Thoracic aorta (tissue), 2 donors: ENCODE measurements at regions not wholly inside any gene's neighbourhood (a gene's known extent, or its start where the extent isn't known, plus 50 kb on each side); places are given as distances from the start of the nearest gene placed in this dataset.

Experiments used
- ATAC-seq: fragments of 150-250 bp; one replicate; pipeline ENCODE4 v1.8.0; 2017; ENCODE audit warnings: low read depth; ENCODE audit not compliant: insufficient number of reproducible peaks, low FRiP score
- DNase-seq: peaks from one replicate; pipeline ENCODE4 v3.0.0-alpha.2; 2020; ENCODE audit warnings: low spot score
- H3K27ac ChIP-seq, 2 donors: fragments of 200-600 bp; sonication (generic); 1 replicate in 1 of 2; 2 replicates in 1 of 2; pipeline ENCODE4 v1.5.1; 2016; ENCODE audit warnings: mild to moderate bottlenecking in 2 of 2, moderate library complexity in 2 of 2
- H3K27me3 ChIP-seq: fragments of 200-600 bp; sonication (generic); replicated peaks from 2 replicates; pipeline ENCODE4 v1.6.0; 2016; ENCODE audit warnings: mild to moderate bottlenecking; ENCODE audit not compliant: insufficient read depth
- H3K36me3 ChIP-seq: fragments of 200-600 bp; sonication (generic); one replicate; pipeline ENCODE4 v1.5.1; 2016
- H3K4me1 ChIP-seq, 2 donors: fragments of 200-600 bp; sonication (generic); 1 replicate in 1 of 2; 2 replicates in 1 of 2; pipeline versions ENCODE4 v1.5.1 to v1.6.0; 2016; ENCODE audit warnings: low read depth in 2 of 2, mild to moderate bottlenecking in 1 of 2; ENCODE audit not compliant: control insufficient read depth in 1 of 2
- H3K4me3 ChIP-seq: fragments of 200-600 bp; sonication (generic); 2 replicates; pipeline ENCODE4 v1.5.1; 2016; ENCODE audit warnings: mild to moderate bottlenecking
- H3K9me3 ChIP-seq: fragments of 200-600 bp; sonication (generic); 2 replicates; pipeline ENCODE4 v1.5.1; 2016
- TF ChIP-seq, protein P1 (sequence below): fragments of 200-600 bp; sonication (generic); IDR thresholded peaks from one replicate; pipeline ENCODE4 v1.5.1; 2019; ENCODE audit warnings: antibody characterized with exemption

DNA sequence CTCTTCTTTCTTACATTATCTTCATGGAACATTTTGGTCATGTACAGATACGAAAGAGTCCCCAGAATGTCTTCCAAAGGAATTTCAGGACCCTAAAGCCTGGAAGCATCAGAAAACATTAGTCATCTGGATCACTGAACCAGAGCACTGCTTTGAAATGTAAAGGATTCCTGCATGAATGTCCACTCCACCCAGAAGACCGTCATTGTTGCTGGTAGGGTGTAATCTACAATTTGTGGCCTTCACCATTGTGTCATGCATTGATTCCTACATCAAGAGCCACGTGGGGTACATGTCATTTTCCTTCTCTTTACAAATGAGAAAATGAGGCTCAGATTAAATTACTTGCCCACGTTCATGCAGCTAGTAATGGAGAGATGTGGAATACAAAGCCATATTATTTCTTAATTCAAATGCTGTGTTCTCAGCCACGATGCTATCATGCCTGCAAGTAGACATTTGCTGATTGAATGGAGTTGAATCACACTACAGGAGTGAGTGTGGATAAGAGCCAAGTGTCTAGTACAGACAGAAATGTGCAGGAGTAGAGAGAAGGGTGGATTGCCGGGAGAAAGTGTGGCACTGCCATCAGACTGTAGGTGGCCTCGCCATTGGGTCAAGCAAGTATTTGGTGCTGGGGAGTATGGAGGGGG, 231.2 kb downstream of the C12orf75 start:
- Histone ChIP-seq H3K27me3 (no peaks in the 10 kb centered on the region), H3K4me1 (peaks cover 0 to 20% of the 10 kb centered on the region in 2 donors), H3K4me3 (peak overlapping the region; percentile 58), H3K36me3 (no peaks in the 10 kb centered on the region), H3K9me3 (no peaks in the 10 kb centered on the region), H3K27ac (peak overlapping the region; percentile 46 to 76)
- TF ChIP-seq, protein P1, sequence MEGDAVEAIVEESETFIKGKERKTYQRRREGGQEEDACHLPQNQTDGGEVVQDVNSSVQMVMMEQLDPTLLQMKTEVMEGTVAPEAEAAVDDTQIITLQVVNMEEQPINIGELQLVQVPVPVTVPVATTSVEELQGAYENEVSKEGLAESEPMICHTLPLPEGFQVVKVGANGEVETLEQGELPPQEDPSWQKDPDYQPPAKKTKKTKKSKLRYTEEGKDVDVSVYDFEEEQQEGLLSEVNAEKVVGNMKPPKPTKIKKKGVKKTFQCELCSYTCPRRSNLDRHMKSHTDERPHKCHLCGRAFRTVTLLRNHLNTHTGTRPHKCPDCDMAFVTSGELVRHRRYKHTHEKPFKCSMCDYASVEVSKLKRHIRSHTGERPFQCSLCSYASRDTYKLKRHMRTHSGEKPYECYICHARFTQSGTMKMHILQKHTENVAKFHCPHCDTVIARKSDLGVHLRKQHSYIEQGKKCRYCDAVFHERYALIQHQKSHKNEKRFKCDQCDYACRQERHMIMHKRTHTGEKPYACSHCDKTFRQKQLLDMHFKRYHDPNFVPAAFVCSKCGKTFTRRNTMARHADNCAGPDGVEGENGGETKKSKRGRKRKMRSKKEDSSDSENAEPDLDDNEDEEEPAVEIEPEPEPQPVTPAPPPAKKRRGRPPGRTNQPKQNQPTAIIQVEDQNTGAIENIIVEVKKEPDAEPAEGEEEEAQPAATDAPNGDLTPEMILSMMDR = no peak
- ATAC-seq (peak; percentile 35), DNase-seq (no peak)

DNA sequence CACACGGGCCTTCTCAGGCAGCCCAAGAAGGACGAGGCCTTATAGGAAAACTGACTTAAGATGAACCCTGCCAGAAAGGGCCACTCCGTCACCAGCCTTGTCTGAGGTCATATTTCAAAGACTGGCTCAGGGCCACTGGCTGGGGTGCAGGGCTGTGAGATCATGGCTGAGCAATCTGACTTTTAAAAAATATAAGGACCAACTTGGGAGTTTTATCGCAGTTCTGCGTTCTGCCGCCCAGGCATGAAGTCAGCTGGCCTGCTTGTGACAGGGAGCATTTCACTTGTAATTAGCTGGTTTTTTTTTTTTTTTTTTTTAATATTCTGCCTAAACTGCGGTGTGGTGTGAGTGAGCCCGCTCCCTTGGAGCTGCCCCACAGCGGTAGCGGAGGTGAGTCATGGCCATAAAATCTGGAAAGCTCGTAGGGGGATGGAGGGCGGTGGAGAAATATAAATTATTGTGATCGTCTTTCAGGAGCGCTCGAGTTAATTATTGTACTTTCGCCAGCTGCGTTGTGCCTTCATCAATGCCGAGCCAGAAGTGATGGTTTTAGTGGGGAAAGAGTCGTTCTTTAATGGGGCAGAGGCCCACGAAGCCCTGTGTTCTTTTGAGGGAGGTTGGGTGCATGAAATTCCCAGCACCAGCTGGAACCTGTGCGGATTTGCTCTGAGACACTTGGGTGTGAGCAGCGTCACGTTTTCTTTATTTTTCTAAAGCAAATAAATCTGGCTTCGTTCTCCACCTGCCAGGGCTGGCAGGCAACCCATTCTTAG, 231.9 kb downstream of the C12orf75 start:
- Histone ChIP-seq H3K4me3 (peak overlapping the region; percentile 58), H3K27me3 (no peaks in the 10 kb centered on the region), H3K9me3 (no peaks in the 10 kb centered on the region), H3K4me1 (peaks cover 0 to 20% of the 10 kb centered on the region in 2 donors), H3K27ac (peak overlapping the region; percentile 46 to 76), H3K36me3 (no peaks in the 10 kb centered on the region)
- TF ChIP-seq, protein P1 = no peak
- peak; percentile 38 for DNase-seq
- ATAC-seq = peak; percentile 70

DNA sequence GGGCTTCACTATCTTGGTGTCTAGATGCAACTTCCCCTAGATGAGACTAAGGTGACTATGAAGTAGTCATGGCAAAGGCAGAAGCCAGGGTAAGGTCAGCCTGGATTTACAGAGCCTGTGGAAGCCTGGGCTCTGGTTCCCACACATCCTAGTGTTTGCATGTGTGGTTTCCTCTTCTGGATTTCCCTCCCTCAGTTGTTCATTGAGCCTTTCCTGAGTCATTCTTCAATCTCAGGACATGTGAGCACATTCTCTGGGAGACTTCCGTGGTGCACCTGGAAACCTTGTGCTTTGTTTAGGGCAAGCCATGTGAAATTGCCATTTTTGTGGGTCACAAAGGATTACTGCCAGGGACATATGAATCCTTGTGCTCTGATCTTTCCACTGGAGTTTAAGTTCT, 236.6 kb downstream of the C12orf75 start:
- Histone ChIP-seq H3K4me3 (no peak overlapping the region), H3K9me3 (no peaks in the 10 kb centered on the region), H3K36me3 (no peaks in the 10 kb centered on the region), H3K27me3 (no peaks in the 10 kb centered on the region), H3K4me1 (peaks cover 0 to 8% of the 10 kb centered on the region in 2 donors), H3K27ac (no peak overlapping the region)
- TF ChIP-seq, protein P1 = no peak
- ATAC-seq = no peak
- no peak for DNase-seq

DNA sequence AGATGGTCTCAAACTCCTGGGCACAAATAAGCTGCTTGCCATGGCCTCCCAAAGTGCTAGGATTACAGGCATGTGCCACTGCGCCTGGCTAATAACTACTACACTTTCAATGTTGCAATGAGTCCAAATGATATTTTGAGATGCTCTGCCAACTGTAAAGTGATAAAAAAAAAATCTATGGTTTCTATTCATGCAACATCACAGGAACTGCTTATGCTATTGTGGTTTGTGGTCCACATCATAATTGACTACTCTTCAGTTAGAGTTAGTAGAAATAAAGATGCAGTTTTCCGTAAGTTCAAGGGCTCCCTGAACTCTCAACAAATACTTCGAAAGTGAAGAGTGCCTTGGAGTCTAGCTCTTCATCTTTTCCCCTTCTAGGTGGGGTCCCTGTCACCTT, 239.4 kb downstream of the C12orf75 start:
- peaks cover 0 to 8% of the 10 kb centered on the region in 2 donors for H3K4me1 ChIP-seq
- TF ChIP-seq, protein P1 = no peak
- ATAC-seq = no peak

DNA sequence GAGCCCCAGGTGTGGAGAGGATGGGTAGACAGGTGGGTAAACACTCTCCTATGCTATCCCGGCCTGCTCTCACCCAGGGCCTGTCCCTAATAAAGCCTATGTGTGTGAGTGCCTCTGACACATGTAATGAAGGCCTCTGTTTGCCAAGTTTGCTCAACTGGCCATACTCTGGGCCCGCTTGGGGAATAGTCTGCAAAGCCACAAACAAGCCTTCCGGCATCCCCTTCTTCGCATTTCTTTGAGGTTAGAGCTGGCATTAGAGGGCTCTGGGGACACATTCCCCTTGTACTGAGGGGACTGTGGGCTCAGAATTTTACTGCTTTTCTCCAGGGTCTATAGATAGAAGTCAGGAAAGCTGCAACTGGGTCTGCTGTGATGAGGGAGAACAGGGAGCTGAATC, 240.5 kb downstream of the C12orf75 start:
- Histone ChIP-seq H3K27ac (no peak overlapping the region), H3K9me3 (no peaks in the 10 kb centered on the region), H3K27me3 (no peaks in the 10 kb centered on the region), H3K36me3 (no peaks in the 10 kb centered on the region), H3K4me1 (peaks cover 0 to 8% of the 10 kb centered on the region in 2 donors), H3K4me3 (no peak overlapping the region)
- ATAC-seq (no peak), DNase-seq (no peak)
- TF ChIP-seq, protein P1 = no peak

More for the DNA sequence above, 239.4 kb downstream of the C12orf75 start:
- no peak overlapping the region for H3K27ac ChIP-seq
- no peaks in the 10 kb centered on the region for H3K9me3 ChIP-seq
- no peaks in the 10 kb centered on the region for H3K36me3 ChIP-seq
- no peaks in the 10 kb centered on the region for H3K27me3 ChIP-seq
- H3K4me3 ChIP-seq = no peak overlapping the region
- no peak for DNase-seq
